SK-N-SH (cell line): ENCODE measurements at regions not wholly inside any gene's neighbourhood (a gene's known extent, or its start where the extent isn't known, plus 50 kb on each side); places are given as distances from the start of the nearest gene placed in this dataset.

Experiments
- CTCF ChIA-PET: fragments of 300-600, 350-600 bp; formaldehyde crosslinking; extraction: SDS; loops from one replicate; lab custom pipeline; 2021; lab: Yijun Ruan, JAX
- POLR2A ChIA-PET: fragments of 350-600 bp; sonication (Branson Sonifier 250); formaldehyde crosslinking; extraction: SDS; loops from one replicate; lab custom pipeline; 2020; ENCODE audit warnings: antibody characterized with exemption, inconsistent platforms; lab: Yijun Ruan, JAX
- DNase-seq: peaks from one replicate; pipeline ENCODE4 v3.0.0; 2012
- H2AFZ ChIP-seq: fragments of 200-600 bp; sonication (generic); 2 replicates; pipeline ENCODE4 v1.8.1; 2016; ENCODE audit warnings: antibody characterized with exemption, mild to moderate bottlenecking, low read depth
- H3F3A ChIP-seq: fragments of 200-600 bp; sonication (generic); replicated peaks from 2 replicates; pipeline ENCODE3; 2016; ENCODE audit warnings: antibody characterized with exemption, mild to moderate bottlenecking; ENCODE audit not compliant: insufficient read depth
- H3K27ac ChIP-seq, 2 experiments: fragments of 200-500 bp in 1 of 2; fragments of 200-600 bp in 1 of 2; sonication (Bioruptor generic) in 1 of 2; sonication (generic), shearing (Covaris generic) in 1 of 2; 2 replicates each; pipeline versions ENCODE4 v1.5.1 to v1.6.1; 2014 to 2016; ENCODE audit warnings: low read depth in 2 of 2, inconsistent platforms in 1 of 2, low read length in 1 of 2, mild to moderate bottlenecking in 1 of 2, mixed read lengths in 1 of 2
- H3K27me3 ChIP-seq: fragments of 200-600 bp; sonication (generic), shearing (Covaris generic); 2 replicates; pipeline ENCODE4 v1.6.1; 2016; ENCODE audit warnings: mixed run types; ENCODE audit not compliant: insufficient read depth
- H3K36me3 ChIP-seq, 2 experiments: fragments of 200-500 bp in 1 of 2; fragments of 200-600 bp in 1 of 2; sonication (Bioruptor generic) in 1 of 2; sonication (generic) in 1 of 2; replicated peaks in 1 of 2; 2 replicates each; pipeline versions ENCODE3 to v1.5.1; 2014 to 2016; ENCODE audit warnings: low read length in 1 of 2, mild to moderate bottlenecking in 1 of 2; ENCODE audit not compliant: insufficient read depth in 2 of 2, control insufficient read depth in 1 of 2
- H3K4me1 ChIP-seq, 2 experiments: fragments of 200-500 bp in 1 of 2; fragments of 200-600 bp in 1 of 2; sonication (Bioruptor generic) in 1 of 2; sonication (generic), shearing (Covaris generic) in 1 of 2; 2 replicates each; pipeline versions ENCODE4 v1.5.1 to v1.6.1; 2014 to 2016; ENCODE audit warnings: low read depth in 1 of 2, low read length in 1 of 2, mixed run types in 1 of 2; ENCODE audit not compliant: insufficient read depth in 2 of 2, control insufficient read depth in 1 of 2
- H3K4me2 ChIP-seq: fragments of 200-600 bp; sonication (generic), shearing (Covaris generic); 2 replicates; pipeline ENCODE4 v1.6.1; 2017; ENCODE audit warnings: mixed run types
- H3K4me3 ChIP-seq, 2 experiments: fragments of 200-500 bp in 1 of 2; fragments of 200-600 bp in 1 of 2; sonication (Bioruptor generic) in 1 of 2; sonication (generic), shearing (Covaris generic) in 1 of 2; 2 replicates each; pipeline versions ENCODE4 v1.5.1 to v1.8.1; 2014 to 2016; ENCODE audit warnings: low read depth in 2 of 2, inconsistent platforms in 1 of 2, low read length in 1 of 2, mild to moderate bottlenecking in 1 of 2, mixed read lengths in 1 of 2, moderate library complexity in 1 of 2
- H3K79me2 ChIP-seq: fragments of 200-600 bp; sonication (generic); 2 replicates; pipeline ENCODE4 v1.8.1; 2017; ENCODE audit warnings: mild to moderate bottlenecking; ENCODE audit not compliant: insufficient read depth
- H3K9ac ChIP-seq: fragments of 200-600 bp; sonication (generic); 2 replicates; pipeline ENCODE4 v1.6.1; 2017; ENCODE audit warnings: mixed run types
- H3K9me2 ChIP-seq: fragments of 200-600 bp; sonication (generic); 2 replicates; pipeline ENCODE4 v1.6.1; 2017; ENCODE audit warnings: mixed run types
- H3K9me3 ChIP-seq: fragments of 200-600 bp; sonication (generic); 2 replicates; pipeline ENCODE4 v1.6.1; 2017; ENCODE audit warnings: mixed run types, mild to moderate bottlenecking, moderate library complexity
- H4K20me1 ChIP-seq: fragments of 200-600 bp; sonication (generic); 2 replicates; pipeline ENCODE4 v1.6.1; 2017; ENCODE audit warnings: mild to moderate bottlenecking, mixed run types; ENCODE audit not compliant: insufficient read depth
- CHD2 ChIP-seq: fragments of 150-350 bp; IDR thresholded peaks from 2 replicates; pipeline ENCODE4 v1.6.1; 2018; ENCODE audit warnings: low read length; ENCODE audit not compliant: partially characterized antibody
- CTCF ChIP-seq: fragments of 200-600 bp; sonication (generic); IDR thresholded peaks from 2 replicates; pipeline ENCODE4 v1.6.1; 2017; ENCODE audit warnings: antibody characterized with exemption, mild to moderate bottlenecking, moderate library complexity
- ELF1 ChIP-seq: IDR thresholded peaks from 2 replicates; pipeline ENCODE4 v1.4.0; 2012
- FOXJ3 ChIP-seq: sonication (generic); formaldehyde crosslinking; IDR thresholded peaks from 2 replicates; pipeline ENCODE4 v1.5.1; 2020; ENCODE audit warnings: mild to moderate bottlenecking, missing genetic modification reagents
- FOXM1 ChIP-seq: IDR thresholded peaks from 2 replicates; pipeline ENCODE4 v1.4.0; 2012; ENCODE audit warnings: low read depth, mild to moderate bottlenecking
- GABPA ChIP-seq: IDR thresholded peaks from 2 replicates; pipeline ENCODE4 v1.4.0; 2012; ENCODE audit warnings: low read depth, mild to moderate bottlenecking
- GATA2 ChIP-seq: sonication (generic); formaldehyde crosslinking; IDR thresholded peaks from 2 replicates; pipeline ENCODE4 v1.5.0; 2020; ENCODE audit warnings: mild to moderate bottlenecking, missing genetic modification reagents
- JUND ChIP-seq: IDR thresholded peaks from 2 replicates; pipeline ENCODE4 v1.4.0; 2012
- MXI1 ChIP-seq: IDR thresholded peaks from 2 replicates; pipeline ENCODE4 v1.6.1; 2012; ENCODE audit warnings: mild to moderate bottlenecking, low read depth, low read length, improper control_type of control experiment
- NFIC ChIP-seq: IDR thresholded peaks from 2 replicates; pipeline ENCODE4 v1.4.0; 2012; ENCODE audit warnings: borderline replicate concordance
- NRF1 ChIP-seq: IDR thresholded peaks from 2 replicates; pipeline ENCODE4 v1.6.1; 2012; ENCODE audit warnings: low read depth, mild to moderate bottlenecking, low read length
- POLR2AphosphoS5 ChIP-seq: IDR thresholded peaks from 2 replicates; pipeline ENCODE4 v1.6.1; 2012; ENCODE audit warnings: low read depth, low read length
- REST ChIP-seq: IDR thresholded peaks from 2 replicates; pipeline ENCODE4 v1.6.1; 2012; ENCODE audit warnings: mild to moderate bottlenecking, low read depth, low read length, moderate library complexity
- SIN3A ChIP-seq: IDR thresholded peaks from 2 replicates; pipeline ENCODE4 v1.6.1; 2012; ENCODE audit warnings: low read depth, mild to moderate bottlenecking, low read length, moderate library complexity, borderline replicate concordance
- SMC3 ChIP-seq: IDR thresholded peaks from 2 replicates; pipeline ENCODE4 v1.6.1; 2012; ENCODE audit warnings: low read depth, low read length, improper control_type of control experiment
- TAF1 ChIP-seq: IDR thresholded peaks from 2 replicates; pipeline ENCODE4 v1.6.1; 2012; ENCODE audit warnings: low read depth, mild to moderate bottlenecking, low read length, moderate library complexity, borderline replicate concordance
- TCF12 ChIP-seq: IDR thresholded peaks from 2 replicates; pipeline ENCODE4 v1.4.0; 2012
- USF2 ChIP-seq: fragments of 150-350 bp; IDR thresholded peaks from 2 replicates; pipeline ENCODE4 v1.6.1; 2017; ENCODE audit warnings: antibody characterized with exemption, low read length, low read depth, borderline replicate concordance
- YY1 ChIP-seq: IDR thresholded peaks from 2 replicates; pipeline ENCODE4 v1.4.0; 2012; ENCODE audit warnings: low read depth, mild to moderate bottlenecking
- WGBS: methylation state at CpG from one replicate; pipeline ENCODE4 v1.1.6; 2017; ENCODE audit warnings: low lambda C conversion rate; 5-methylcytosine and 5-hydroxymethylcytosine counted together
- TF ChIP-seq, protein P1 (sequence below): IDR thresholded peaks from 2 replicates; pipeline ENCODE4 v1.4.0; 2012; ENCODE audit warnings: low read depth, borderline replicate concordance

DNA sequence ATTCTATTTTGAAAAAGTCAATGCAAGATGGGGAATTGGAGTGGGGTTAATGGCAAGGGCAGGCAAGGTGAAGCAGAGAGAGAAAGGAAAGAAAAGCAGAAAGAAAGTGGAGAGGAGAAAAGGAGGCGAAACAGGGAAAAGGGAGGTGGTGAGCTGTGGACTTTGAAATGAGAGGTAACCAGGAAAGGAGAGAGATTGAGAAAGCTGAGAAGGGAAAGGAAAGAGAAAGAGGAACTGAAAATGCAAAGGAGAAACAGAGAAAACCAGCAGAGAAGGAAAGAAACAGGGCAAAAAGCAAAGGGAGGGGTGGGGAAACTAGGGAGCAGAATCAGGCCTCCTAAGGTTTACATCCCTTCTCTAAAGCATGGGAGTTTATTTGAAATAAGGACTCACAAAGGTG lies 72.5 kb upstream of the TPK1 start:
- no peak for TF ChIP-seq GATA2 (CRISPR knock-in tag)
- no peak for TF ChIP-seq TAF1
- TF ChIP-seq CHD2: no peak
- TF ChIP-seq CTCF: no peak
- no peak for TF ChIP-seq JUND
- TF ChIP-seq MXI1: no peak
- TF ChIP-seq ELF1: no peak
- TF ChIP-seq REST: no peak
- no peak for TF ChIP-seq FOXM1
- TF ChIP-seq YY1: no peak
- TF ChIP-seq POLR2AphosphoS5: no peak
- no peak for TF ChIP-seq FOXJ3 (CRISPR knock-in tag)
- TF ChIP-seq, protein P1, sequence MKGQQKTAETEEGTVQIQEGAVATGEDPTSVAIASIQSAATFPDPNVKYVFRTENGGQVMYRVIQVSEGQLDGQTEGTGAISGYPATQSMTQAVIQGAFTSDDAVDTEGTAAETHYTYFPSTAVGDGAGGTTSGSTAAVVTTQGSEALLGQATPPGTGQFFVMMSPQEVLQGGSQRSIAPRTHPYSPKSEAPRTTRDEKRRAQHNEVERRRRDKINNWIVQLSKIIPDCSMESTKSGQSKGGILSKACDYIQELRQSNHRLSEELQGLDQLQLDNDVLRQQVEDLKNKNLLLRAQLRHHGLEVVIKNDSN: no peak
- no peak for TF ChIP-seq GABPA
- TF ChIP-seq USF2: no peak
- no peak for TF ChIP-seq NRF1
- no peak for TF ChIP-seq NFIC
- TF ChIP-seq SMC3: no peak
- TF ChIP-seq SIN3A: no peak
- no peak for TF ChIP-seq TCF12
- TF ChIP-seq, all 33 proteins: peak for 0
- no peaks in the 10 kb centered on the region for H3K9me2 ChIP-seq
- no peaks in the 10 kb centered on the region for H3K4me1 ChIP-seq
- no peak overlapping the region for H2AFZ ChIP-seq
- no peaks in the 10 kb centered on the region for H3K27me3 ChIP-seq
- no peaks in the 10 kb centered on the region for H3K79me2 ChIP-seq
- no peak overlapping the region for H3K4me3 ChIP-seq
- H3K9ac ChIP-seq: no peak overlapping the region
- no peaks in the 10 kb centered on the region for H3F3A ChIP-seq
- no peaks in the 10 kb centered on the region for H3K36me3 ChIP-seq
- no peak for DNase-seq
- CTCF ChIA-PET: no interaction called here
- H3K4me2 ChIP-seq: no peak overlapping the region
- POLR2A ChIA-PET: no interaction called here
- no peak overlapping the region for H3K27ac ChIP-seq
- 5% methylated on average over 1 of the region's 1 CpG for WGBS
- no peaks in the 10 kb centered on the region for H3K9me3 ChIP-seq
- no peaks in the 10 kb centered on the region for H4K20me1 ChIP-seq
